BJ (cell line): ENCODE measurements at regions not wholly inside any gene's neighbourhood (a gene's known extent, or its start where the extent isn't known, plus 50 kb on each side); places are given as distances from the start of the nearest gene placed in this dataset.
A peak's percentile ranks its signal among the peaks of the same experiment; 100 is the strongest.

Source experiments
- CTCF ChIA-PET: fragments of 350-600 bp; formaldehyde crosslinking; extraction: SDS; loops from one replicate; lab custom pipeline; 2021; ENCODE audit warnings: antibody characterized with exemption, inconsistent platforms; lab: Yijun Ruan, JAX
- POLR2A ChIA-PET: fragments of 300-600 bp; sonication (Branson Sonifier 250); formaldehyde crosslinking; extraction: SDS; loops from one replicate; lab custom pipeline; 2021; ENCODE audit warnings: antibody characterized with exemption; lab: Charles Lee
- DNase-seq: peaks from one replicate; pipeline ENCODE4 v3.0.0-alpha.2; 2011; ENCODE audit warnings: low read depth
- H3K27me3 ChIP-seq: 2 replicates; pipeline ENCODE4 v1.6.0; 2011; ENCODE audit warnings: low read length; ENCODE audit not compliant: control insufficient read depth, insufficient read depth
- H3K36me3 ChIP-seq: 2 replicates; pipeline ENCODE4 v1.5.1; 2011; ENCODE audit warnings: low read length; ENCODE audit not compliant: control insufficient read depth, insufficient read depth
- H3K4me3 ChIP-seq: 2 replicates; pipeline ENCODE4 v1.5.1; 2011; ENCODE audit warnings: low read depth, mild to moderate bottlenecking, control low read depth, low read length
- CTCF ChIP-seq: IDR thresholded peaks from 2 replicates; pipeline ENCODE4 v1.5.1; 2011; ENCODE audit warnings: low read depth, mild to moderate bottlenecking, control low read depth, inconsistent platforms, low read length, moderate library complexity; ENCODE audit not compliant: insufficient read depth

DNA sequence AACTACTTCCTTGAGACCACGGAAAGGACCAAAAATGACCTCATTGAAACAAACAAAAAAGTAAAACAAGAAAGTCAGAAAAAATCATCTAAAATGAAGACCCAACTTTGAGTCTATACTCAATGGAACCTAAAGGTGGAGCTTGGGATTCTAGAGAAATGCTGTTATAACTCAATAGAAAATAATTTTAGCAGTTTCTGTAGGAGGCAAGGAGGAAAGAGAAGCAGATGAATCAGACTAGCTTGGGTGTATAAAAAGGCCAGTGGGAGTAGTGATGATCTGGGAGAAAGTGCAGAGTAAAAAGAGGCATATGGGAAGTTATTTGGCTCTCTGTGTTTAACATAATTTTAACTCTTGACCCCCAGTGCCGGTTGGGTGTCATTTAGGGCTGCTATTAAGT is 94.4 kb downstream of the TMCO5A start:
- DNase-seq, result no peak
- CTCF ChIA-PET, result interaction anchor here (1.7 kb wide), 1 partner anchor 10 kb away, joined by 6 read pairs; no protein-coding TSS in a partner anchor
- H3K27me3 ChIP-seq, result no peaks in the 10 kb centered on the region
- POLR2A ChIA-PET, result no interaction called here
- no peaks in the 10 kb centered on the region for H3K36me3 ChIP-seq
- no peak overlapping the region for H3K4me3 ChIP-seq
- TF ChIP-seq CTCF, result peak; percentile 14; the same call in 1 of the 2 replicates

GRCh38 chr15:38029736-38030135 is 95.3 kb downstream of the TMCO5A start:
- no peak for DNase-seq

DNA sequence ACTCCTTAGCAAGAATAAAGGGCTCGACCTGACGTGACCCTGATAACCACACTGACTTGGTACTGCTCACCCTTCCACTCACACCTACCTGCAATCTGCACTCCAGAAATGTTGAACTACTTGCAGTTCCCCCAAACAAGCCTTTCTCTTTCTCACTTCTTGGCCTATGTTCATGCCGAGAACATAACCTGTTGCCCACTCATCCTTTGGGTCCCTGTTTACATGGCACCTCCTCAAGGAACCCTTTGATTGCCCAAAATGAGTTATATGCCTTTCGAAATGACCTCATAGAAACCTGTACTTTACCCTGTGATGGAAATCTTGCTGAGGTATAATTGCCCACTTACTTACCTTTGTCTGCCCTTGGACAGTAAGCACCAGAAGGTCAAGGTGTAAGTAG is 96.2 kb downstream of the TMCO5A start:
- TF ChIP-seq CTCF, result no peak
- Histone ChIP-seq H3K4me3 (no peak overlapping the region), H3K27me3 (no peaks in the 10 kb centered on the region), H3K36me3 (no peaks in the 10 kb centered on the region)
- DNase-seq, result no peak
- CTCF ChIA-PET, result no interaction called here
- POLR2A ChIA-PET, result no interaction called here

More at GRCh38 chr15:38029736-38030135, 95.3 kb downstream of the TMCO5A start:
- H3K4me3 ChIP-seq, result no peak overlapping the region
- TF ChIP-seq CTCF, result no peak
- ChIA-PET CTCF (interaction anchor here (1.7 kb wide), 1 partner anchor 10 kb away, joined by 6 read pairs; no protein-coding TSS in a partner anchor), POLR2A (no interaction called here)
- H3K27me3 ChIP-seq, result no peaks in the 10 kb centered on the region
- H3K36me3 ChIP-seq, result no peaks in the 10 kb centered on the region

- DNase-seq, result no peak
- CTCF ChIA-PET, result interaction anchor here (0.9 to 1.8 kb wide), 6 partner anchors 24 to 655 kb away, joined by 3 to 4 read pairs (median 4); no protein-coding TSS in a partner anchor
- POLR2A ChIA-PET, result no interaction called here
- Histone ChIP-seq H3K27me3 (no peaks in the 10 kb centered on the region), H3K36me3 (no peaks in the 10 kb centered on the region), H3K4me3 (no peak overlapping the region)
- TF ChIP-seq CTCF, result no peak
Observed at GRCh38 chr15:38035701-38036100, 101.3 kb downstream of the TMCO5A start.

- no peak for TF ChIP-seq CTCF
- POLR2A ChIA-PET, result no interaction called here
- DNase-seq, result no peak
- CTCF ChIA-PET, result interaction anchor here (0.9 to 1.8 kb wide), 3 partner anchors 23 to 94 kb away, joined by 3 to 4 read pairs (median 4); no protein-coding TSS in a partner anchor
- Histone ChIP-seq H3K27me3 (no peaks in the 10 kb centered on the region), H3K4me3 (no peak overlapping the region), H3K36me3 (no peaks in the 10 kb centered on the region)
Observed at GRCh38 chr15:38036790-38037338, 102.4 kb downstream of the TMCO5A start.
